Thyroid gland (tissue), 4 donors: ENCODE measurements at regions not wholly inside any gene's neighbourhood (a gene's known extent, or its start where the extent isn't known, plus 50 kb on each side); places are given as distances from the start of the nearest gene placed in this dataset.

Experiments used
- DNase-seq, 2 donors: peaks; one replicate each; pipeline ENCODE4 v3.0.0-alpha.2; 2019
- H3K27ac ChIP-seq, 3 donors: fragments of 200-600 bp; sonication (generic); 1 replicate in 2 of 3; 2 replicates in 1 of 3; pipeline ENCODE4 v1.5.1; 2016 to 2019; ENCODE audit warnings: mild to moderate bottlenecking in 1 of 3, moderate library complexity in 1 of 3
- H3K27me3 ChIP-seq: fragments of 200-600 bp; sonication (generic); one replicate; pipeline ENCODE4 v1.5.1; 2019
- H3K36me3 ChIP-seq, 2 donors: fragments of 200-600 bp; sonication (generic); one replicate each; pipeline ENCODE4 v1.5.1; 2016 to 2019
- H3K4me1 ChIP-seq, 2 donors: fragments of 200-600 bp; sonication (generic); one replicate each; pipeline ENCODE4 v1.5.1; 2017 to 2019
- H3K4me3 ChIP-seq, 3 donors: fragments of 200-600 bp; sonication (generic); replicated peaks in 1 of 3; 1 replicate in 2 of 3; 2 replicates in 1 of 3; pipeline ENCODE4 v1.5.1; 2016; ENCODE audit warnings: mild to moderate bottlenecking in 1 of 3
- H3K9me3 ChIP-seq: fragments of 200-600 bp; sonication (generic); one replicate; pipeline ENCODE4 v1.5.1; 2017
- CTCF ChIP-seq, 6 experiments: fragments of 200-600 bp in 3 of 6; fragments of 450-650 bp in 3 of 6; sonication (generic) in 3 of 6; IDR thresholded peaks; one replicate each; pipeline ENCODE4 v1.5.1; 2016 to 2019; ENCODE audit warnings: antibody characterized with exemption in 6 of 6, mild to moderate bottlenecking in 2 of 6, inconsistent platforms in 1 of 6, moderate library complexity in 1 of 6
- POLR2A ChIP-seq, 2 donors: fragments of 450-650 bp; IDR thresholded peaks; one replicate each; pipeline ENCODE4 v1.6.1; 2017; ENCODE audit warnings: antibody characterized with exemption in 2 of 2, mild to moderate bottlenecking in 2 of 2, moderate library complexity in 1 of 2
- WGBS, 2 donors: methylation state at CpG; one replicate each; pipeline ENCODE4 v1.1.5; 2017; 5-methylcytosine and 5-hydroxymethylcytosine counted together
- intact Hi-C: fragments of 100-400 bp; cut with DNase I; formaldehyde crosslinking; loops from one replicate; pipeline ENCODE4 v1.15.1; 2023

- Histone ChIP-seq H3K4me1 (no peaks in the 10 kb centered on the region), H3K4me3 (no peak overlapping the region), H3K9me3 (no peaks in the 10 kb centered on the region), H3K36me3 (no peaks in the 10 kb centered on the region), H3K27me3 (no peaks in the 10 kb centered on the region), H3K27ac (no peak overlapping the region)
- TF ChIP-seq CTCF (IDR thresholded peaks at IDR 0.05): no peak
- TF ChIP-seq POLR2A (IDR thresholded peaks at IDR 0.05): no peak
- intact Hi-C loops: no loop called here
- no peak for DNase-seq
These were observed 602.2 kb downstream of the XIRP2 start for GRCh38 chr2:167490455-167490854.

GRCh38 chr2:167489325-167489724 lies 601.0 kb downstream of the XIRP2 start:
- Histone ChIP-seq H3K36me3 (no peaks in the 10 kb centered on the region), H3K27ac (no peak overlapping the region), H3K9me3 (no peaks in the 10 kb centered on the region), H3K27me3 (no peaks in the 10 kb centered on the region), H3K4me3 (no peak overlapping the region), H3K4me1 (no peaks in the 10 kb centered on the region)
- DNase-seq: no peak
- WGBS, 2 donors: 22% methylated on average over 2 of the region's 2 CpGs
- intact Hi-C loops: no loop called here
- no peak for TF ChIP-seq CTCF (IDR thresholded peaks at IDR 0.05)
- TF ChIP-seq POLR2A (IDR thresholded peaks at IDR 0.05): no peak

GRCh38 chr2:167487728-167488127 lies 599.4 kb downstream of the XIRP2 start:
- TF ChIP-seq CTCF (IDR thresholded peaks at IDR 0.05) (no peak), POLR2A (IDR thresholded peaks at IDR 0.05) (no peak)
- Histone ChIP-seq H3K4me3 (no peak overlapping the region), H3K4me1 (no peaks in the 10 kb centered on the region), H3K9me3 (no peaks in the 10 kb centered on the region), H3K36me3 (no peaks in the 10 kb centered on the region), H3K27me3 (no peaks in the 10 kb centered on the region), H3K27ac (no peak overlapping the region)
- 88 to 93% methylated on average over 3 of the region's 3 CpGs for WGBS, 2 donors
- intact Hi-C loops: no loop called here
- DNase-seq: no peak

GRCh38 chr2:167484875-167485274 lies 596.6 kb downstream of the XIRP2 start:
- H3K27ac ChIP-seq: no peak overlapping the region
- H3K4me3 ChIP-seq: no peak overlapping the region
- DNase-seq: no peak
- no peaks in the 10 kb centered on the region for H3K36me3 ChIP-seq
- no peaks in the 10 kb centered on the region for H3K27me3 ChIP-seq
- intact Hi-C loops: no loop called here
- no peaks in the 10 kb centered on the region for H3K9me3 ChIP-seq
- WGBS, 2 donors: 64 to 88% methylated on average over 1 of the region's 1 CpG
- H3K4me1 ChIP-seq: no peaks in the 10 kb centered on the region
- TF ChIP-seq CTCF (IDR thresholded peaks at IDR 0.05): no peak
- TF ChIP-seq POLR2A (IDR thresholded peaks at IDR 0.05): no peak

DNA sequence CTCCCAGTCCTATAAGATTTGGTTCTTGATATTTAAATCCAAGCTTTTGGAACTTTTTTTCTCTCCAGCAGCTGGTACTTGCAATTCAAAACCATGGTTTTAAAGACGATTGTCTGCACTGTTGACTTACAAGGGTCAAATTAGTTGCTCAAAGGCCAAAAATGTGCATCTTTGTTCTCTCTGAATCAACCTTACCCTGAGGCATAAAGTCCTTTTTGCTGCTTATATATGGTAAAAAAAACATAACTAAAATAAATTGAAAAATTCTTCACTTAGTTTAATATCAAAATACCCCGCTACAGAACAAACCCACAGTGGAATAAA lies 592.7 kb downstream of the XIRP2 start:
- no peak for TF ChIP-seq POLR2A (IDR thresholded peaks at IDR 0.05)
- no peak for TF ChIP-seq CTCF (IDR thresholded peaks at IDR 0.05)
- intact Hi-C loops: no loop called here
- H3K9me3 ChIP-seq: no peaks in the 10 kb centered on the region
- H3K27me3 ChIP-seq: no peaks in the 10 kb centered on the region
- WGBS, 2 donors: 70 to 76% methylated on average over 2 of the region's 2 CpGs
- H3K27ac ChIP-seq: no peak overlapping the region
- no peak for DNase-seq
- no peaks in the 10 kb centered on the region for H3K36me3 ChIP-seq
- H3K4me3 ChIP-seq: no peak overlapping the region
- H3K4me1 ChIP-seq: no peaks in the 10 kb centered on the region
